Gastrocnemius medialis (tissue), 4 donors: ENCODE measurements at regions not wholly inside any gene's neighbourhood (a gene's known extent, or its start where the extent isn't known, plus 50 kb on each side); places are given as distances from the start of the nearest gene placed in this dataset.

ENCODE experiments used
- ATAC-seq, 2 donors: fragments of 150-250 bp; one replicate each; pipeline ENCODE4 v1.9.1; 2016
- DNase-seq, 2 donors: peaks; one replicate each; pipeline ENCODE4 v3.0.0-alpha.2; 2019
- H3K27ac ChIP-seq, 4 donors: fragments of 200-600 bp; sonication (generic); 1 replicate in 1 of 4; 2 replicates in 3 of 4; pipeline ENCODE4 v1.5.1; 2016 to 2018; ENCODE audit warnings: mild to moderate bottlenecking in 2 of 4, moderate library complexity in 1 of 4
- H3K27me3 ChIP-seq, 3 donors: fragments of 200-600 bp; sonication (generic) in 2 of 3; 1 replicate in 1 of 3; 2 replicates in 2 of 3; pipeline versions ENCODE4 v1.5.1 to v1.6.0; 2016 to 2019; ENCODE audit warnings: mild to moderate bottlenecking in 1 of 3, moderate library complexity in 1 of 3
- H3K36me3 ChIP-seq, 2 donors: fragments of 200-600 bp; sonication (generic) in 1 of 2; one replicate each; pipeline ENCODE4 v1.5.1; 2017 to 2018
- H3K4me1 ChIP-seq, 2 donors: fragments of 200-600 bp; sonication (generic) in 1 of 2; one replicate each; pipeline ENCODE4 v1.5.1; 2016 to 2017; ENCODE audit warnings: mild to moderate bottlenecking in 2 of 2
- H3K4me3 ChIP-seq, 4 donors: fragments of 200-600 bp; sonication (generic) in 3 of 4; 1 replicate in 1 of 4; 2 replicates in 3 of 4; pipeline ENCODE4 v1.5.1; 2016 to 2019; ENCODE audit warnings: mild to moderate bottlenecking in 2 of 4
- H3K9me3 ChIP-seq, 3 donors: fragments of 200-600 bp; sonication (generic) in 2 of 3; 1 replicate in 1 of 3; 2 replicates in 2 of 3; pipeline ENCODE4 v1.5.1; 2016 to 2019
- POLR2A ChIP-seq, 2 donors: fragments of 450-650 bp; IDR thresholded peaks; one replicate each; pipeline ENCODE4 v1.6.1; 2017; ENCODE audit warnings: antibody characterized with exemption in 2 of 2, mild to moderate bottlenecking in 2 of 2, moderate library complexity in 2 of 2
- in situ Hi-C, 4 donors: fragments of 200-750 bp; cut with MboI; loops; one replicate each; pipeline versions ENCODE4 v1.15.0 to v1.8.0; 2017; ENCODE audit warnings: low sequenced_read_pairs in 4 of 4
- intact Hi-C: fragments of 100-400 bp; cut with DNase I; formaldehyde crosslinking; loops from one replicate; pipeline ENCODE4 v1.15.1; 2023; ENCODE audit warnings: low total_unique reads
- TF ChIP-seq, protein P1 (sequence below), 5 experiments: fragments of 450-650 bp in 3 of 5; fragments of 200-600 bp in 2 of 5; sonication (generic) in 2 of 5; IDR thresholded peaks in 4 of 5; conservative IDR thresholded peaks in 1 of 5; 1 replicate in 4 of 5; 2 replicates in 1 of 5; pipeline ENCODE4 v1.5.1; 2016 to 2019; ENCODE audit warnings: antibody characterized with exemption in 5 of 5, mild to moderate bottlenecking in 3 of 5, moderate library complexity in 3 of 5

DNA sequence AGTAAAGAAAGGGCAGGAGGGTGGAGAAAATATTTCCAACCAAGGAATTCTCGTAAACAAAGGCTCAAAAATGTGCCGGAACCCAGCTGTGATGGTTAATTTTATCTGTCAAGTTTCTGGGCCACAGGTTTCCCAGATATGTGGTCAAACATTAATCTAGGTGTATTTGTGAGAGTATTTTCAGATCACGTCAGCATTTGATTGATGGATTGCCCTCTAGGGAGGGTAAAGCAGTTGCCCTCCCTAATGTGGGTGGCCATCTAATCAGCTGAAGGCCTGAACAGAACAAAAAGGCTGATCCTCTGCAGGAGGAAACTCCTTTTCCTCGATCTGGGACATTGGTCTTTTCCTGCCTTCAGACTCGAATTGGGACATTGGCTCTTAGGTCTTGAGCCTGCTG lies 298.7 kb upstream of the TCF21 start:
- Histone ChIP-seq H3K27me3 (no peaks in the 10 kb centered on the region), H3K4me3 (no peak overlapping the region), H3K4me1 (no peaks in the 10 kb centered on the region), H3K36me3 (no peaks in the 10 kb centered on the region), H3K9me3 (no peaks in the 10 kb centered on the region), H3K27ac (no peak overlapping the region)
- in situ Hi-C loops, result loop anchor here in 1 of 4 donors (25.0 kb wide), 1 partner anchor 497 kb away; no protein-coding TSS in a partner anchor
- DNase-seq (no peak), ATAC-seq (no peak)
- intact Hi-C loops, result no loop called here
- TF ChIP-seq, protein P1, sequence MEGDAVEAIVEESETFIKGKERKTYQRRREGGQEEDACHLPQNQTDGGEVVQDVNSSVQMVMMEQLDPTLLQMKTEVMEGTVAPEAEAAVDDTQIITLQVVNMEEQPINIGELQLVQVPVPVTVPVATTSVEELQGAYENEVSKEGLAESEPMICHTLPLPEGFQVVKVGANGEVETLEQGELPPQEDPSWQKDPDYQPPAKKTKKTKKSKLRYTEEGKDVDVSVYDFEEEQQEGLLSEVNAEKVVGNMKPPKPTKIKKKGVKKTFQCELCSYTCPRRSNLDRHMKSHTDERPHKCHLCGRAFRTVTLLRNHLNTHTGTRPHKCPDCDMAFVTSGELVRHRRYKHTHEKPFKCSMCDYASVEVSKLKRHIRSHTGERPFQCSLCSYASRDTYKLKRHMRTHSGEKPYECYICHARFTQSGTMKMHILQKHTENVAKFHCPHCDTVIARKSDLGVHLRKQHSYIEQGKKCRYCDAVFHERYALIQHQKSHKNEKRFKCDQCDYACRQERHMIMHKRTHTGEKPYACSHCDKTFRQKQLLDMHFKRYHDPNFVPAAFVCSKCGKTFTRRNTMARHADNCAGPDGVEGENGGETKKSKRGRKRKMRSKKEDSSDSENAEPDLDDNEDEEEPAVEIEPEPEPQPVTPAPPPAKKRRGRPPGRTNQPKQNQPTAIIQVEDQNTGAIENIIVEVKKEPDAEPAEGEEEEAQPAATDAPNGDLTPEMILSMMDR (IDR thresholded peaks at IDR 0.05 in 4 of 5, conservative IDR thresholded peaks at IDR 0.05 in 1 of 5), result no peak
- TF ChIP-seq POLR2A (IDR thresholded peaks at IDR 0.05), result no peak

DNA sequence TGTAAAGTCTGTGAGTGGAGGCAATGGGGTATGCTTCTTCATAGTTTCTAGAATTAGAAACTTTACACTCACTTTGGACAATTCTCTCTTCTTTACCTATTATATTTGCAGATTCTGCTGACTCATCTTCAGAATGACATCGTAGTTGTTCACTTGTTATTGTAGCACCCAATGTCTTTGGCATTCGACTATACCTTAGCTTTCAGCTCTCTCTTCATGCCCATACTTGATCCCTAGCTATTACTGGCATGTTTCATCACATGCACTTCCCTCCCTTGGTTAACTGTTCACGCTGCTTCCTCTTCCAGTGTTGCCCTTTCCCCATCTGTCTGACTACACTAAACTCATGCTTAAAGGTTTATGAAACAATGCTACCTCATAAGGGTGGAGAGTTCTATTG lies 298.1 kb upstream of the TCF21 start:
- in situ Hi-C loops (loop anchor here in 1 of 4 donors (25.0 kb wide), 1 partner anchor 496 kb away; no protein-coding TSS in a partner anchor), intact Hi-C loops (no loop called here)
- Histone ChIP-seq H3K27me3 (no peaks in the 10 kb centered on the region), H3K36me3 (no peaks in the 10 kb centered on the region), H3K27ac (no peak overlapping the region), H3K4me3 (no peak overlapping the region), H3K4me1 (no peaks in the 10 kb centered on the region), H3K9me3 (no peaks in the 10 kb centered on the region)
- DNase-seq (no peak), ATAC-seq (no peak)
- TF ChIP-seq, protein P1 (IDR thresholded peaks at IDR 0.05 in 4 of 5, conservative IDR thresholded peaks at IDR 0.05 in 1 of 5), result no peak
- TF ChIP-seq POLR2A (IDR thresholded peaks at IDR 0.05), result no peak

DNA sequence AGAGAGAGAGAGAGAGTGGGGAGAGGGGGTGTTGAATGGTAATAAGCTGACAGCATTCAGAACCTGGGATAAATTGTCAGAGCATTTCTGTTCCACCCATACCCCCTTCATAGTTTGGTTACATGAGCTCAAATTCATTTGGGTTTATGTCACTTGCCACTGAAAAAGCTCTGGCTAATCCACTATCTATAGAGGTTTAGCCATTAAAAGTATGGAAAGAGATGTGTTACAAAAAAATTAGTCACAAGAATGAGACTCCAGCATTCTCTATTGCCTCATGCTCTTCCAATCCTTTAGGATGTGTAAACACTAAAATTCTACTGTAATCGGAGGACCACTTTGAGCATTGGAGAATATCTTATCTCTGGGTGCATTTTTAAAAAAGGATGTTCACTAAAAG lies 297.6 kb upstream of the TCF21 start:
- no peaks in the 10 kb centered on the region for H3K27me3 ChIP-seq
- intact Hi-C loops, result no loop called here
- H3K9me3 ChIP-seq, result no peaks in the 10 kb centered on the region
- H3K27ac ChIP-seq, result no peak overlapping the region
- TF ChIP-seq, protein P1 (IDR thresholded peaks at IDR 0.05 in 4 of 5, conservative IDR thresholded peaks at IDR 0.05 in 1 of 5), result no peak
- no peak for ATAC-seq
- in situ Hi-C loops, result loop anchor here in 1 of 4 donors (25.0 kb wide), 1 partner anchor 496 kb away; no protein-coding TSS in a partner anchor
- no peak for DNase-seq
- no peaks in the 10 kb centered on the region for H3K36me3 ChIP-seq
- no peaks in the 10 kb centered on the region for H3K4me1 ChIP-seq
- no peak overlapping the region for H3K4me3 ChIP-seq

DNA sequence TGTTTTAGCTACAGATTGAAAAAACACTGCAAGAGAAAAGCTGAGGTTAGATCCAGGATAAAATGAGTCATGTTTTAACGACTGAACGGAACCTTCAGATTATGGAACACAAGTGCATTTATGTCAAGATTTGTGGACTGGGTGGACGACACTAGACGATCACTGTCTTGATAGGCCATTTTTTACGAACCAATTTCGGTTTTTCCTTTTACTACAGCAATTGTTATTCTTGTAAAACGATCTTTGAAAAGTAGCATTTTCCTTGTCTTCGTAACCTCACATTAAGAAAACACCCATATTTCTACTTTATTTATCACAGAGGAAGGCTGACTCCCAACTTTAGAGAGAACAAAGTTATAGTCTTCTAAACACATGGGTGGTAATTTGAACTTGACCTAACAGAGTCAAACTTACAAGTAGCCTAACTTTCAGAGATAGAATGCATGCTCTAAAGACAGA lies 294.2 kb upstream of the TCF21 start:
- H3K27ac ChIP-seq, result no peak overlapping the region
- H3K36me3 ChIP-seq, result no peaks in the 10 kb centered on the region
- no peaks in the 10 kb centered on the region for H3K27me3 ChIP-seq
- ATAC-seq (no peak), DNase-seq (no peak)
- TF ChIP-seq, protein P1 (IDR thresholded peaks at IDR 0.05 in 4 of 5, conservative IDR thresholded peaks at IDR 0.05 in 1 of 5), result no peak
- no peak for TF ChIP-seq POLR2A (IDR thresholded peaks at IDR 0.05)
- H3K4me3 ChIP-seq, result no peak overlapping the region
- no peaks in the 10 kb centered on the region for H3K4me1 ChIP-seq
- in situ Hi-C loops (loop anchor here in 1 of 4 donors (25.0 kb wide), 1 partner anchor 493 kb away; no protein-coding TSS in a partner anchor), intact Hi-C loops (no loop called here)
- no peaks in the 10 kb centered on the region for H3K9me3 ChIP-seq
